ENCODE measurements at regions not wholly inside any gene's neighbourhood (a gene's known extent, or its start where the extent isn't known, plus 50 kb on each side); places are given as distances from the start of the nearest gene placed in this dataset.

DNA sequence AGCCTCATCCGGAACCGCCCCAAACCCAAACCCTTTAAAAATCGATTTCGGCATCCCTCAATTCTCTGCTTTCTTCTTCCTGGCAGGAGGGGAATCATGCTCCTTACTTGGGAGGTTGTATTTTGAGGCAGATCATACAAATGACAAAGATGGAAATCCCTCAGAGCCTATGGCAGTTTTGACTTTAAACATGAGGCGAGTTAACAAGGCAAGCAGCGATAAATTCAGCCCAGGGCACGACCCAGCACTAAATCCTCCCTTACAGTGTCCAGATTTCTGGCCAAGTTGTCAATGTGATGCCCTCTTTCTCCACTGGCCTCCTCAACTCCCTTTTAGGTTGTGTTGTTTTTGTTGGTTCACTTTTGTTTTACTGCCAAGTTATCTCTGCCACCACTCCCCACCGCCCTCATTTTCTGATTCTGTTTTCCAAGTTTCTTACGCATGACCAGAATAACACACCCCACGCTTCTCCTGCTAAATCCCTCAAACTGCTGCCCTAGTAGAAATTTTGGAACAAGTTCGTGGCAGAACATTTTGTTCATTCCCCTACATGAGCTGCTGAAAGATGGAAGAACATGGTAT is 68.3 kb downstream of the CTAGE1 start:
- TF ChIP-seq, protein P1, sequence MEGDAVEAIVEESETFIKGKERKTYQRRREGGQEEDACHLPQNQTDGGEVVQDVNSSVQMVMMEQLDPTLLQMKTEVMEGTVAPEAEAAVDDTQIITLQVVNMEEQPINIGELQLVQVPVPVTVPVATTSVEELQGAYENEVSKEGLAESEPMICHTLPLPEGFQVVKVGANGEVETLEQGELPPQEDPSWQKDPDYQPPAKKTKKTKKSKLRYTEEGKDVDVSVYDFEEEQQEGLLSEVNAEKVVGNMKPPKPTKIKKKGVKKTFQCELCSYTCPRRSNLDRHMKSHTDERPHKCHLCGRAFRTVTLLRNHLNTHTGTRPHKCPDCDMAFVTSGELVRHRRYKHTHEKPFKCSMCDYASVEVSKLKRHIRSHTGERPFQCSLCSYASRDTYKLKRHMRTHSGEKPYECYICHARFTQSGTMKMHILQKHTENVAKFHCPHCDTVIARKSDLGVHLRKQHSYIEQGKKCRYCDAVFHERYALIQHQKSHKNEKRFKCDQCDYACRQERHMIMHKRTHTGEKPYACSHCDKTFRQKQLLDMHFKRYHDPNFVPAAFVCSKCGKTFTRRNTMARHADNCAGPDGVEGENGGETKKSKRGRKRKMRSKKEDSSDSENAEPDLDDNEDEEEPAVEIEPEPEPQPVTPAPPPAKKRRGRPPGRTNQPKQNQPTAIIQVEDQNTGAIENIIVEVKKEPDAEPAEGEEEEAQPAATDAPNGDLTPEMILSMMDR (IDR thresholded peaks at IDR 0.05) = no peak
- TF ChIP-seq POLR2A (IDR thresholded peaks at IDR 0.05) = no peak

Measured in gastroesophageal sphincter (tissue), 3 donors.